Keratinocyte (primary cell): ENCODE measurements at regions not wholly inside any gene's neighbourhood (a gene's known extent, or its start where the extent isn't known, plus 50 kb on each side); places are given as distances from the start of the nearest gene placed in this dataset.

Experiments used
- EZH2 ChIP-seq: IDR thresholded peaks from one replicate; pipeline ENCODE4 v1.6.1; 2012; ENCODE audit warnings: inconsistent platforms, mild to moderate bottlenecking, low read length, moderate library complexity
- TF ChIP-seq, protein P1 (sequence below), 3 experiments: IDR thresholded peaks in 1 of 3; conservative IDR thresholded peaks in 1 of 3; optimal IDR thresholded peaks in 1 of 3; 2 replicates in 2 of 3; 3 replicates in 1 of 3; pipeline versions ENCODE3 to v1.5.1; 2011; ENCODE audit warnings: low read length in 3 of 3, mild to moderate bottlenecking in 3 of 3, moderate library complexity in 2 of 3, control low read depth in 1 of 3, inconsistent platforms in 1 of 3; ENCODE audit not compliant: insufficient read depth in 2 of 3; ENCODE audit errors: extremely low read depth in 1 of 3

DNA sequence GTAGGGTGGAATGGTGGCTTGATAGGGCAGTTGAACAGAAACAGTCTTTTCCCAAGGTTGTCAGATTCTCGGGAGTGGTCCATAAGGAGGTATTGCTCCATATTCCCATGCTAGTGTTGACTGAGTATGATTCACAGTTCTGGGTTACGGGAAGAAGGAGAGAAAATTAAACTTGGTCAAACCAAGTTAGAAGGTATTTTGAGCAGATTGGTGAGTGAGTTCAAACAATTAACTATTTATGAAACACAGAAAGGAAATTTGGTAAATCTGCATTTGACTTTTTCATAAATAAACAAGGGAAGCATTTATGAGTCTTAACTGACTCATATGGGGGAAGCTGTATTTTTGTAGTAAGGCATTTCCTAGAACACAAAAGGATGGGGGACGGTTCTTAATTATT, 2419.4 kb downstream of the PCDH9 start:
- TF ChIP-seq, protein P1, sequence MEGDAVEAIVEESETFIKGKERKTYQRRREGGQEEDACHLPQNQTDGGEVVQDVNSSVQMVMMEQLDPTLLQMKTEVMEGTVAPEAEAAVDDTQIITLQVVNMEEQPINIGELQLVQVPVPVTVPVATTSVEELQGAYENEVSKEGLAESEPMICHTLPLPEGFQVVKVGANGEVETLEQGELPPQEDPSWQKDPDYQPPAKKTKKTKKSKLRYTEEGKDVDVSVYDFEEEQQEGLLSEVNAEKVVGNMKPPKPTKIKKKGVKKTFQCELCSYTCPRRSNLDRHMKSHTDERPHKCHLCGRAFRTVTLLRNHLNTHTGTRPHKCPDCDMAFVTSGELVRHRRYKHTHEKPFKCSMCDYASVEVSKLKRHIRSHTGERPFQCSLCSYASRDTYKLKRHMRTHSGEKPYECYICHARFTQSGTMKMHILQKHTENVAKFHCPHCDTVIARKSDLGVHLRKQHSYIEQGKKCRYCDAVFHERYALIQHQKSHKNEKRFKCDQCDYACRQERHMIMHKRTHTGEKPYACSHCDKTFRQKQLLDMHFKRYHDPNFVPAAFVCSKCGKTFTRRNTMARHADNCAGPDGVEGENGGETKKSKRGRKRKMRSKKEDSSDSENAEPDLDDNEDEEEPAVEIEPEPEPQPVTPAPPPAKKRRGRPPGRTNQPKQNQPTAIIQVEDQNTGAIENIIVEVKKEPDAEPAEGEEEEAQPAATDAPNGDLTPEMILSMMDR (optimal IDR thresholded peaks at IDR 0.05 in 1 of 3, IDR thresholded peaks at IDR 0.05 in 1 of 3, conservative IDR thresholded peaks at IDR 0.05 in 1 of 3; ENCODE audit: extremely low read depth in 1 of 3, insufficient read depth in 2 of 3, low read length in 3 of 3): no peak
- TF ChIP-seq EZH2: no peak
